AG04449 (cell line): ENCODE measurements at regions not wholly inside any gene's neighbourhood (a gene's known extent, or its start where the extent isn't known, plus 50 kb on each side); places are given as distances from the start of the nearest gene placed in this dataset.

Experiments
- CTCF ChIA-PET: fragments of 350-600 bp; formaldehyde crosslinking; extraction: SDS; loops from one replicate; lab custom pipeline; 2021; ENCODE audit warnings: antibody characterized with exemption; lab: Yijun Ruan, JAX
- POLR2A ChIA-PET: fragments of 400-600, 350-600 bp; formaldehyde crosslinking; extraction: SDS; loops from one replicate; lab custom pipeline; 2020; ENCODE audit warnings: antibody characterized with exemption, inconsistent platforms; lab: Yijun Ruan, JAX
- DNase-seq: peaks from one replicate; pipeline ENCODE4 v3.0.0-alpha.2; 2010; ENCODE audit warnings: low read depth, low spot score
- H3K4me3 ChIP-seq: 2 replicates; pipeline ENCODE4 v1.5.1; 2011; ENCODE audit warnings: low read depth, mild to moderate bottlenecking, control low read depth, low read length
- TF ChIP-seq, protein P1 (sequence below): IDR thresholded peaks from one replicate; pipeline ENCODE4 v1.5.1; 2011; ENCODE audit warnings: mild to moderate bottlenecking, moderate library complexity, low read length, control low read depth, inconsistent platforms; ENCODE audit not compliant: insufficient read depth; ENCODE audit errors: missing control alignments

- TF ChIP-seq, protein P1, sequence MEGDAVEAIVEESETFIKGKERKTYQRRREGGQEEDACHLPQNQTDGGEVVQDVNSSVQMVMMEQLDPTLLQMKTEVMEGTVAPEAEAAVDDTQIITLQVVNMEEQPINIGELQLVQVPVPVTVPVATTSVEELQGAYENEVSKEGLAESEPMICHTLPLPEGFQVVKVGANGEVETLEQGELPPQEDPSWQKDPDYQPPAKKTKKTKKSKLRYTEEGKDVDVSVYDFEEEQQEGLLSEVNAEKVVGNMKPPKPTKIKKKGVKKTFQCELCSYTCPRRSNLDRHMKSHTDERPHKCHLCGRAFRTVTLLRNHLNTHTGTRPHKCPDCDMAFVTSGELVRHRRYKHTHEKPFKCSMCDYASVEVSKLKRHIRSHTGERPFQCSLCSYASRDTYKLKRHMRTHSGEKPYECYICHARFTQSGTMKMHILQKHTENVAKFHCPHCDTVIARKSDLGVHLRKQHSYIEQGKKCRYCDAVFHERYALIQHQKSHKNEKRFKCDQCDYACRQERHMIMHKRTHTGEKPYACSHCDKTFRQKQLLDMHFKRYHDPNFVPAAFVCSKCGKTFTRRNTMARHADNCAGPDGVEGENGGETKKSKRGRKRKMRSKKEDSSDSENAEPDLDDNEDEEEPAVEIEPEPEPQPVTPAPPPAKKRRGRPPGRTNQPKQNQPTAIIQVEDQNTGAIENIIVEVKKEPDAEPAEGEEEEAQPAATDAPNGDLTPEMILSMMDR, result no peak
- CTCF ChIA-PET, result no interaction called here
- POLR2A ChIA-PET, result no interaction called here
Observed at GRCh38 chr13:89011615-89012014, 1340.4 kb downstream of the SLITRK5 start.

GRCh38 chr13:89027694-89028306, 1356.6 kb downstream of the SLITRK5 start:
- no peak for DNase-seq
- TF ChIP-seq, protein P1, result no peak
- CTCF ChIA-PET, result no interaction called here
- POLR2A ChIA-PET, result no interaction called here
- no peak overlapping the region for H3K4me3 ChIP-seq

More at GRCh38 chr13:89011615-89012014, 1340.4 kb downstream of the SLITRK5 start:
- no peak overlapping the region for H3K4me3 ChIP-seq
- no peak for DNase-seq

GRCh38 chr13:89029062-89029461, 1357.9 kb downstream of the SLITRK5 start:
- no peak for DNase-seq
- CTCF ChIA-PET, result no interaction called here
- TF ChIP-seq, protein P1, result no peak
- no peak overlapping the region for H3K4me3 ChIP-seq
- POLR2A ChIA-PET, result no interaction called here

DNA sequence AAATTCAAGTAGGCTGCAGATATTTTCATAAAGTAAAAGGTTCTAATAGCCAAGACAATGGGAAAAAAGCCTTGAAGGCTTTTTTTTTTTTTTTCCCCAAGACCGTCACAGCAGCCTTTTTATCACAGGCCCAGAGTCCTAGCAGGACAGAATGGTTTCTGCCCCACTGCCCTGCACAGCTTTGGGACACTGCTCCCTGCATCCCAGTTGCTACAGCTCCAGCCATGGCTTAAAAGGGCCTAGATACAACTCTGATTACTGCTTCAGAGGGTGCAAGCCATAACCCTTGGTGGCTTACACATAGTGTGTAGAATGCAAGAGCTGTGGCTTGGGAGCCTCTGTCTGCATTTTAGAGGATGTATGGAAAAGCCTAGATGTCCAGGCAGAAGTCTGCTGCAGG, 1362.8 kb downstream of the SLITRK5 start:
- TF ChIP-seq, protein P1, result no peak
- ChIA-PET CTCF (no interaction called here), POLR2A (no interaction called here)
- H3K4me3 ChIP-seq, result no peak overlapping the region
- no peak for DNase-seq

- TF ChIP-seq, protein P1, result no peak
- CTCF ChIA-PET, result no interaction called here
- POLR2A ChIA-PET, result no interaction called here
- no peak for DNase-seq
- H3K4me3 ChIP-seq, result no peak overlapping the region
Observed at GRCh38 chr13:89052699-89053098, 1381.5 kb downstream of the SLITRK5 start.

DNA sequence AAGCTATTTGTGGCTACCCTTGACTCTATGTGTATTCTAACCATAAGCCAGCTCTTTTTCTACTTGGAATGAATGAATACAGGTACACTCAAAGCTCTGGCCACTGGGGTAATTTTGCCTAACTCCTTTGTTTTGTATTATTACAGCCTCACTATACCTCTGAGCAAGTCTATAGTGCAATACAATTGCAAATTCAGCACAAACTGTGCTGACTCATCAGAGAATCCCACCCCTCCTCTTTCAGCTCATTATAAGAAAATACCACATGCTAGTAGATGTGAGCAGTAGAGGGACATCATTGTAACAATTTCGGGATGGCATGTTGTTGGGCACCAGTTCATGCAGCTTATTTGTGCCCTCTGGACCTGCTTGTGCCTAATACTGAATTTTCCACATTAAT, 1382.2 kb downstream of the SLITRK5 start:
- TF ChIP-seq, protein P1, result no peak
- ChIA-PET POLR2A (no interaction called here), CTCF (no interaction called here)
- H3K4me3 ChIP-seq, result no peak overlapping the region
- no peak for DNase-seq
